ENCODE measurements at regions not wholly inside any gene's neighbourhood (a gene's known extent, or its start where the extent isn't known, plus 50 kb on each side); places are given as distances from the start of the nearest gene placed in this dataset.

DNA sequence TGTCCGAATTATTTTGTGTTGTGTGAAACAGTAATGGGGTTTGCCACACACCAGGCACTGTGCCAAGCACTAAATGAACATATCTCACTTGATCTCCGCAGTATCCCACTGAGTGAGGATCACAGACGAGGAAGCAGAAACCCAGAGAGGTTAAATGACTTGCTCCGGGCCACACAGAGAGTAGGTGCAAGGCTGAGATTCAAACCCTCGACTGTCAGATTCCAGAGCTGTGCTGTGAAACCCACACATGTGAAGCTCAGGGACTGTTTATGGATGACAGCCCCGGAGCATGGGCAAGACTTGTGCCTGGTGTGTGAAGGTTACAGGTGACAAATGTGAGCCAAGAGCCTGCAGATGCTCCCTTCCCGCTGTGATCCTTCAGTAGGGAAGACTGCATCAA, 87.8 kb upstream of the SIRPA start:
- no peaks in the 10 kb centered on the region for H3K79me2 ChIP-seq (ENCODE audit: control insufficient read depth, insufficient read depth, low read length)
- no peak overlapping the region for H2AFZ ChIP-seq (ENCODE audit: control insufficient read depth, low read length)
- dilution Hi-C loops (cut with MboI; ENCODE audit: extremely low pct_ligation_motif_present, low sequenced_read_pairs): no loop called here
- no peaks in the 10 kb centered on the region for H4K20me1 ChIP-seq (ENCODE audit: control insufficient read depth, extremely low read depth, insufficient read depth, low read length)
- peaks cover 97% of the 10 kb centered on the region for H3K4me1 ChIP-seq (ENCODE audit: control insufficient read depth, extremely low read depth, insufficient read depth, low read length)
- peak; percentile 46 for FAIRE-seq
- peak overlapping the region; percentile 10 for H3K9ac ChIP-seq (ENCODE audit: control insufficient read depth, extremely low read depth, insufficient read depth, low read length)
- no peaks in the 10 kb centered on the region for H3K9me3 ChIP-seq (ENCODE audit: control insufficient read depth, low read depth, low read length)
- H3K4me2 ChIP-seq (ENCODE audit: control insufficient read depth, extremely low read depth, insufficient read depth, low read depth, low read length): no peak overlapping the region
- H3K27me3 ChIP-seq (ENCODE audit: control insufficient read depth, extremely low read depth, insufficient read depth, low read length): no peaks in the 10 kb centered on the region
- no peak overlapping the region for H3K27ac ChIP-seq (ENCODE audit: control insufficient read depth, insufficient read depth, low read length)
- TF ChIP-seq EZH2 (IDR thresholded peaks at IDR 0.05; ENCODE audit: low read length): no peak
- TF ChIP-seq, protein P1, sequence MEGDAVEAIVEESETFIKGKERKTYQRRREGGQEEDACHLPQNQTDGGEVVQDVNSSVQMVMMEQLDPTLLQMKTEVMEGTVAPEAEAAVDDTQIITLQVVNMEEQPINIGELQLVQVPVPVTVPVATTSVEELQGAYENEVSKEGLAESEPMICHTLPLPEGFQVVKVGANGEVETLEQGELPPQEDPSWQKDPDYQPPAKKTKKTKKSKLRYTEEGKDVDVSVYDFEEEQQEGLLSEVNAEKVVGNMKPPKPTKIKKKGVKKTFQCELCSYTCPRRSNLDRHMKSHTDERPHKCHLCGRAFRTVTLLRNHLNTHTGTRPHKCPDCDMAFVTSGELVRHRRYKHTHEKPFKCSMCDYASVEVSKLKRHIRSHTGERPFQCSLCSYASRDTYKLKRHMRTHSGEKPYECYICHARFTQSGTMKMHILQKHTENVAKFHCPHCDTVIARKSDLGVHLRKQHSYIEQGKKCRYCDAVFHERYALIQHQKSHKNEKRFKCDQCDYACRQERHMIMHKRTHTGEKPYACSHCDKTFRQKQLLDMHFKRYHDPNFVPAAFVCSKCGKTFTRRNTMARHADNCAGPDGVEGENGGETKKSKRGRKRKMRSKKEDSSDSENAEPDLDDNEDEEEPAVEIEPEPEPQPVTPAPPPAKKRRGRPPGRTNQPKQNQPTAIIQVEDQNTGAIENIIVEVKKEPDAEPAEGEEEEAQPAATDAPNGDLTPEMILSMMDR (optimal IDR thresholded peaks at IDR 0.05 in 1 of 3, IDR thresholded peaks at IDR 0.05 in 1 of 3, conservative IDR thresholded peaks at IDR 0.05 in 1 of 3; ENCODE audit: extremely low read depth in 1 of 3, insufficient read depth in 2 of 3, low read length in 3 of 3): no peak
- H3K9me1 ChIP-seq (ENCODE audit: control insufficient read depth, extremely low read depth, insufficient read depth, low read length): peaks cover 3% of the 10 kb centered on the region
- no peak overlapping the region for H3K4me3 ChIP-seq (ENCODE audit: control insufficient read depth in 2 of 3, extremely low read depth in 1 of 3, insufficient read depth in 2 of 3, low read depth in 1 of 3, low read length in 3 of 3)
- DNase-seq (ENCODE audit: low read depth, low spot score): no peak
- H3K36me3 ChIP-seq (ENCODE audit: control insufficient read depth in 2 of 2, extremely low read depth in 1 of 2, insufficient read depth in 2 of 2, low read length in 2 of 2): no peaks in the 10 kb centered on the region

DNA sequence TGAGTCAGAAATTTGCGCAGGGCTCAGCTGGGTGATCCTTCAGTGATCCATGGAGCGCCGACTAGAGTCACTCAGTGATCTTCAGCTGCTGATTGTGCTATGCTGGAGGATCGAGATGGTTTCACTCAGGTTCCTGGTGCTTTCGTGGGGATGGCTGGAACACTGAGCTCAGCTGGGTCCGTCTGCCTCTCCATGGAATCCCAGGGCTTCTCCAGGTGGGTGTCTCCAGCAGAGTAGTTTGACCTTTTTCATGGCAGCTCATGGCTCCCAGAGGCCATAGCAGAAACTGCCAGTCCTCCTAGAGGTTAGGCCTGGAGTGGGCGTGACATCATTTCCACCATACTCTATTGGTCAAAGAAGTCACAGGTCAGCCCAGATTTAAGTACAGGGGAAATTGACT, 88.8 kb upstream of the SIRPA start:
- H2AFZ ChIP-seq (ENCODE audit: control insufficient read depth, low read length): no peak overlapping the region
- H3K79me2 ChIP-seq (ENCODE audit: control insufficient read depth, insufficient read depth, low read length): no peaks in the 10 kb centered on the region
- no peaks in the 10 kb centered on the region for H3K27me3 ChIP-seq (ENCODE audit: control insufficient read depth, extremely low read depth, insufficient read depth, low read length)
- H4K20me1 ChIP-seq (ENCODE audit: control insufficient read depth, extremely low read depth, insufficient read depth, low read length): no peaks in the 10 kb centered on the region
- H3K4me3 ChIP-seq (ENCODE audit: control insufficient read depth in 2 of 3, extremely low read depth in 1 of 3, insufficient read depth in 2 of 3, low read depth in 1 of 3, low read length in 3 of 3): no peak overlapping the region
- H3K9me1 ChIP-seq (ENCODE audit: control insufficient read depth, extremely low read depth, insufficient read depth, low read length): peaks cover 3% of the 10 kb centered on the region
- H3K27ac ChIP-seq (ENCODE audit: control insufficient read depth, insufficient read depth, low read length): peak overlapping the region; percentile 65
- H3K36me3 ChIP-seq (ENCODE audit: control insufficient read depth in 2 of 2, extremely low read depth in 1 of 2, insufficient read depth in 2 of 2, low read length in 2 of 2): no peaks in the 10 kb centered on the region
- TF ChIP-seq, protein P1 (optimal IDR thresholded peaks at IDR 0.05 in 1 of 3, IDR thresholded peaks at IDR 0.05 in 1 of 3, conservative IDR thresholded peaks at IDR 0.05 in 1 of 3; ENCODE audit: extremely low read depth in 1 of 3, insufficient read depth in 2 of 3, low read length in 3 of 3): no peak
- TF ChIP-seq EZH2 (IDR thresholded peaks at IDR 0.05; ENCODE audit: low read length): no peak
- FAIRE-seq (no peak), DNase-seq (ENCODE audit: low read depth, low spot score) (no peak)
- peak overlapping the region; percentile 20 for H3K9ac ChIP-seq (ENCODE audit: control insufficient read depth, extremely low read depth, insufficient read depth, low read length)
- H3K4me2 ChIP-seq (ENCODE audit: control insufficient read depth, extremely low read depth, insufficient read depth, low read depth, low read length): peak overlapping the region; percentile 42
- dilution Hi-C loops (cut with MboI; ENCODE audit: extremely low pct_ligation_motif_present, low sequenced_read_pairs): no loop called here
- peaks cover 91% of the 10 kb centered on the region for H3K4me1 ChIP-seq (ENCODE audit: control insufficient read depth, extremely low read depth, insufficient read depth, low read length)
- no peaks in the 10 kb centered on the region for H3K9me3 ChIP-seq (ENCODE audit: control insufficient read depth, low read depth, low read length)
